ENCODE measurements at regions not wholly inside any gene's neighbourhood (a gene's known extent, or its start where the extent isn't known, plus 50 kb on each side); places are given as distances from the start of the nearest gene placed in this dataset.

DNA sequence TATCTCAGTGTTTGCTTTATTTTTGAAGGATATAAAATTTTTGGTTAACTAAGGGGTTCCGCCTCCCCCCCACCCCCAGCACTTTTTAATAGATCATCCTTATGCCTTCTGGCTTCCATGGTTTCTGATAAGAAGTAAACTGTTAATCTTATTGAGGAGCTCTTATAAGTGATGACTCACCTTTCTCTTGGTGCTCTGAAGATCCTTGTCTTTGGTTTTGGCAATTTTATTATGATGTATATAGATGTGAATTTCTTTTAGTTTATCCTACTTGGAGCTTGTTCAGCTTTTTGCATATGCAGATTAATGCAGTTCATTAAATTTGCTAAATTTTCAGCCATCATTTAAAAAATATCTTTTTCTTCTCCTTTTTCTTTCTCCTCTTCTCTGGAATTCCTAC is 91.7 kb upstream of the CTAGE1 start:
- TF ChIP-seq ZNF263 (CRISPR knock-in tag; IDR thresholded peaks at IDR 0.05; ENCODE audit: low read depth): no peak
- TF ChIP-seq, protein P1, sequence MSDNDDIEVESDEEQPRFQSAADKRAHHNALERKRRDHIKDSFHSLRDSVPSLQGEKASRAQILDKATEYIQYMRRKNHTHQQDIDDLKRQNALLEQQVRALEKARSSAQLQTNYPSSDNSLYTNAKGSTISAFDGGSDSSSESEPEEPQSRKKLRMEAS (CRISPR knock-in tag; IDR thresholded peaks at IDR 0.05): no peak

Data from WTC11 (cell line).